OCI-LY1 (cell line): ENCODE measurements at regions not wholly inside any gene's neighbourhood (a gene's known extent, or its start where the extent isn't known, plus 50 kb on each side); places are given as distances from the start of the nearest gene placed in this dataset.

Source experiments
- CTCF ChIP-seq: fragments of 200-600 bp; sonication (generic), shearing (Covaris generic); IDR thresholded peaks from 2 replicates; pipeline ENCODE4 v1.5.1; 2017; ENCODE audit warnings: mild to moderate bottlenecking, antibody characterized with exemption, low read length, moderate library complexity, mixed read lengths
- EZH2 ChIP-seq: fragments of 200-600 bp; sonication (generic), shearing (Covaris generic); IDR thresholded peaks from 2 replicates; pipeline ENCODE4 v1.8.0; 2017; ENCODE audit warnings: borderline replicate concordance, mixed run types, mild to moderate bottlenecking, antibody characterized with exemption, low read length, moderate library complexity, mixed read lengths

- TF ChIP-seq CTCF (no peak), EZH2 (no peak)
Observed at GRCh38 chr4:141390571-141390970, 169.9 kb downstream of the ZNF330 start.
